HG03575 (cell line): ENCODE measurements at regions not wholly inside any gene's neighbourhood (a gene's known extent, or its start where the extent isn't known, plus 50 kb on each side); places are given as distances from the start of the nearest gene placed in this dataset.

Experiments used
- ATAC-seq: cut with Tn5 transposase; IDR thresholded peaks from one replicate; pipeline ENCODE4 v1.9.1; 2021; ENCODE audit not compliant: unreplicated experiment, insufficient number of reproducible peaks, low FRiP score; ENCODE audit errors: extremely low read depth

- ATAC-seq: no peak
Measured at GRCh38 chr1:56153276-56153675, 426.1 kb downstream of the PLPP3 start.

GRCh38 chr1:56152635-56153034, 426.7 kb downstream of the PLPP3 start:
- ATAC-seq: no peak

DNA sequence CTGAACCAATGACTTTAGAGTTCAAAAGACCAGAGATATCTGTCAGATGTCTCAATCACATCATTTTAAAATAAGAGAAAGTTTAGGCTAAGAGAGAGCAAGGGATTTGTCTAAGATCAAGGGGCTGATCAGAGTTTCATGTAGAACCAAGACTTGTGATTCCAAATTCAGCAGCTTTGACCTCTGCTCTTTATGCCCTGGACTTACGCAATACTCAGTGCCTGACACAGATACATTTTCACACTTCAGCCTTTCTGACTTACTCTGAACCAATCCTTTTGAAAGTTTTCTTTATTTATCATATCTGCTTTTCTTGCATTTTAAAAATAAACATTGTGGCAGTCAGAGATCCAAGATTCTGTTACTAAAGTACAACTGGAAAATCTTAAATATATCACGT, 428.0 kb downstream of the PLPP3 start:
- ATAC-seq: no peak

DNA sequence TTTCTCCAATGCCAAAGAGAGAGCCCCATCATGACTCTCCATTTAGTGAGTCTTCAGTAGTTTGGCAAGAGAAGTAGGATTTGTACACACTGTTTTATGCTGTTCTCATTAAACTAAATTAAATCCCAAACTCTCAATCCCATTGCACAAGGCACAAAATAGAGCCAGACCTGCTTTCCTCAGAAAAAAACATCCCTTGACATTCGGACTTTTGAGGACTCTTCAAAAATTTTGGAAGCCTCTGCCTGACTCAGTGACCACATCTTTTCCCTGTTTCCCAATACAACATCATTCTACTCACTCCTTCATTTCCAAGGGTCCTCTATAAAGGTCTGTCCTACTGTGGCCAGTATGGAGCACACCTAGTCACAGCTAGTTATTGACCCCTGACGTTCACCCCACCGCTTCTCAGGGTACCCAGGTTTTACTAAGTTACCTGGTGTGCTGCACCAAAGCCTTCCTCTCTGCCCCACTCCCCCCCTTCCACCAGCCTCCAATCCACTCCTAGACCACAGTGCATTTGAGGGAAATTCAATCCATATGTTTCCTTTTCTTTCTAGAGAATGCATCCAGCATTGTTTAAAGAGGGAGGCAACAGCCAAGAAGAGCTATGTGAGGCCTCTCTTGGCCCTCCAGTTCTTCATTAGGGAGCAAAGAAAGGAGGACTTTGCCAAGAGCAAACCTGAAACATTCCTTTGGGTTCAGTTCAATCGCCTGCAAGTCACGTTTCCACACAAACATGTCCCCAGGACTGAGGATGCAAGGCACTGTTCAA, 428.7 kb downstream of the PLPP3 start:
- ATAC-seq: no peak

GRCh38 chr1:56149761-56150160, 429.6 kb downstream of the PLPP3 start:
- no peak for ATAC-seq

- ATAC-seq: no peak
Measured at GRCh38 chr1:56148326-56149193, 430.8 kb downstream of the PLPP3 start.

DNA sequence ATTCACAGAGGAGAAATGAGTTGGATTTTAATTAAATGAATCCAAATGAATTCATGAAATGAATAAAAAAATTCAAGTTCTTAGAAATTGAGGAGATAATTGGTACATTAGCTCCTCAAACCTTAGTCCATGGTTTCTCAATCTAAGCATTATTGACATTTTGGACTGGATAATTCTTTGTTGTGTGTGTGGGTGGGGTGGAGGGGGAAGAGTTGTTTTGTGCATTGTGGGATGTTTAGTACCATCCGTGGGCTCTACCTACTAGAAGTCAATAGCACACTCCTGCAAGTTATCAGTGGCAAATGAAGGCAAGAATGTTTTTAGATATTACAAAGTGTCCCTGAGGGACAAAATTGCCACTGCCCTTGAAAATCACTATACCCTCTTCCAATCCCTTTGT, 431.9 kb downstream of the PLPP3 start:
- no peak for ATAC-seq

DNA sequence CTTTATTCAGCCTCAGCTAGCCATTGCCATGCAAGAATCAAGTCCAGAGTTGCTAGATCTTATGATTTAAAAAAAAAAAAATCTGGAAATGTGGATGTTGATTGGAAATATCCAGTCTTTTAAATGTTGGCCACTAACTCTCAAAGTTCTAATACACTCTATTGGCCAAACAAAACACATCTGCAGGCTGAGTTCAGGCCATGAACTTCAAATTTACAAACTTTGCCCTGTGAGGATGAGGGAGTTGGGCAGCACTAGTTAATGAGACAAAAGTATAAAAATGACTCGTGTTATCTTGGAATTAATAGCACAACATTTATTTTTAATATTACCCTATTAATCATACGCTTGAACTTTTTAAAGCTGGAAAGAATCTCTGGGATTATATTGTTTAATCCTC, 432.3 kb downstream of the PLPP3 start:
- ATAC-seq: no peak

DNA sequence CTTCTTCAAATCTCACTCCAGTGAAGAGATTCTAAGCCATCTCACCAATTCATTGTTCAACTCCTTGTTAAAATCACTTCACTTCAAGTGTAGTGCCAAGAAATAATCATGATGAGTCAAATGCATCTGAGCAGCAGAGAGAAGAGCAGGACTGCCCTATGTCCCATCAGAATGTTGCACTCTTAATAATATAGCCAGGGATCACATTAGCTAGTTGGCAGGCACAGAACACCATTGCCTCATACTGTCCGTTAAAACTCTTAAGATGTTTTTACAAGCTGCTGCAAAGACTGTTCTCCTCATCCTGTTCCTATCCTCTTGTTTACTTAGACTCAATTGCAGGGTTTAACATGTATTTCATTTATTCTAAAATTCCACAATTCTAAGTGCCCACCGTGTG, 432.9 kb downstream of the PLPP3 start:
- no peak for ATAC-seq

- ATAC-seq: no peak
Measured at GRCh38 chr1:56145581-56145980, 433.8 kb downstream of the PLPP3 start.

GRCh38 chr1:56142301-56142700, 437.1 kb downstream of the PLPP3 start:
- no peak for ATAC-seq

- no peak for ATAC-seq
Measured at GRCh38 chr1:56139836-56140235, 439.5 kb downstream of the PLPP3 start.

DNA sequence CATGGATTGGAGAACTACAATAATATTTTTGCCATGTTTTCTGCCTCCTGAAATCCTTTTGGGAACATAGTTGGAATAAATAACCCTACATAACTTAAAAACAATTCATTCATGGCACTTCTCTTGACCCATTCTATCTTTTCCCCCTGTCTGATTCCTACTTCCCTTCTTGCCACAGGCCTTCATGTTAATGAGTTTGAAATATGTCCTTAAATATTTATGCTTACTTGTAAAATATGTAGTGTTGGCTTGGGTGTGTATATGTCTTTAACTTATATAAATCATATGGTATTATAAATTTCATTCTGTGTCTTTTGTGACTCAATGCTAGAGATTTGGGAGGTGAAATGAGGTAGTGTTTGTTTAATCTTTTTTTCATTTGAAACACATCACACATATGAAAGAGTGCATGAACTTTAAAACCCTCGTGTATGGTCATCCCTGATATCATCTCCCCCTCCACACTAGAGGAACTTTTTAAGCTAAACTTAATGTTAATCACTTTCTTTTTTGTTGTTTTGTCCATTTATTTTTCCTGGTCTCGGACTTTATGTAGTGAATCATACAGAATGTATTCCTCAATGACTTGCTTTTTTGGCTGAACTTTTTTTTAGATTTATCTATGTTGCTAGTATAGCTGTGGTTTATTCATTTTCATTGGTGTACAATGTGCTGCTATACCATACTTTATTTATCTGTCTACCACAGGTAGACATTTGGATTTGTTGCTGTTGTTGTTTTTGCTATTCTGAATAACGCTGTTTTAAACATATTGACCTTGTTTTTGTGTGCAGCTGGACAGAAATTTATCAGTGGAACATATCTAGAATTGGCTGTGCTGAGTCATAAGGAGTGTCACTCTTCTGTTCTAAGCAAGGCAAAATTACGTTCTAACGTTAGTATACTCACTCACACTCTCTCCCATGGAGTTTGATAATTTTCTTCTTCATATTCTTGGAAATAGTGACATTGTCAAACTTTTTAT, 441.6 kb downstream of the PLPP3 start:
- no peak for ATAC-seq

DNA sequence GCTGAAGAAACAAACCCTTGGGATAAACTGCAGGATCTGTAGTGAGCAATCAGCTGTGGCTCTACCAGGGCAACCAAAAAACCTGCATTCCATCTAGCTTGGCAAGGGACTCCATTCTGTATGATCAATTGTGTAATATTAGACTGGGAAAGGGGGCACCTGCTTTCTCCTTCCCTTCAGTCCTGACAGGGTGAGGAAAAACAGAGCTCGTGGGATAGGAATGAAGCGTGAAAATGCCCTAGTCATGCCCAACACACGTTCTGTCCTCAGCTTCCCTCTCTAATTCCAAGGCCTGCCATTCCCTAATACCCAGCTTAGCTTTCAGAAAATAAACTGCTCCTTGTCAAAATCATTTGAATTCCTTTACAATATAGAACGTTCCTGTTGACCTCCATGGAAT, 442.3 kb downstream of the PLPP3 start:
- no peak for ATAC-seq

DNA sequence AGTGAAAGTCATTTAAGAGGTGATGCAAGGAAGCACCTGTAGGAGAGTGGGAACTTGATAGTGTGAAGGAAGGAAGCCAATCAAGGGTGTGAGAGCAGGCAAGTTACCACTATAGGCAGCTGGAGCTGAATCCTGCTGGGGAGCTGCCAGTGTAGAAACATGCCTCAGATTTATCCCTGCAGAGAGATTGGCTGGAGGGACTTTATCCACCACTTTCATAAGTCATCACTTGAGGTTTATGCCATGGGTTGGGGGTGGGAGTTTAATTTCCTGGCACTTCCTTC, 443.6 kb downstream of the PLPP3 start:
- ATAC-seq: peak; percentile 12

- peak; percentile 58 for ATAC-seq
Measured at GRCh38 chr1:56135069-56135863, 444.1 kb downstream of the PLPP3 start.

DNA sequence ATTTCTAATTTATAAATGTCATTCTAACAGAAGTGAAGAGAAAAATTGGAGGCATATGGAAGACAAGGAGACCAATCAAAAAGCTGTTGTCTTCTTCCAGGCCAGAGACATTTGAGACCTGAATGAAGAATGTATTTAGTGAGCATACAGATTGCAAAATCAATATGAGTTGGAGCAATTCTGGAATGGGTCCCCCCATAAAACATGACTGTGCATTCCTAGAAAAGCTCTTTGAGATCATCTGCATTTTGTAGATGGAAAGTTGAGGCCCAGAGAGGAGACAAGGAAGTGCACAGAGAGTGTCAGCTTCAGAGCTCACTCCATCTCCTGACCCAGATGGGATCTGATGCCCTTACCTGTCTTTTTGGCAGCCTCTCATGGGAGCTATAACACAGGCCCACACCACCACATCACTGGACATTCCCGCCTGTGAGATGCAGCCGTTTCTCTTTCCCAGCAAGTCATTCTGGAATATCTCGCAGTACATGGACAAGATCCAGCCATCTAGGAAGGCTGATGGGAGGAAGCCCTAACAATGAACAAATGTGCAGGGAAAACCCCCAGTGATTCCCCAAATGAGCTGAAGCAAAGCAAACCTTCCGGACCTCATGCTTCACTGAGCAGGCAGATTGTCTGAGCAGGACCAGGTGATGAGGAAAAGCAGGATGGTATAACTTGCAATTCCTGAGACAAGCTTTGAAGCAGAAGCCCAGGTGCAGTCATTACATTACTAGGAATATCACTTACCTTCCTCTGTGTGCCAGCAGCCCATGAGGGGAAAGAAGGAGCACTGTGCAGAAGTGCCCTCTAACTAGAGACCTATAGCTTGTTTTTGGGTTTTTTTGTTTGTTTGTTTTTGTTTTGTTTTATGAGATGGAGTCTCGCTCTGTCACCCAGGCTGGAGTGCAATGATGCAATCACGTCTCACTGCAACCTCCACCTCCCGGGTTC, 445.6 kb downstream of the PLPP3 start:
- ATAC-seq: no peak

GRCh38 chr1:56132520-56132919, 446.8 kb downstream of the PLPP3 start:
- no peak for ATAC-seq
